Smooth muscle cell (in vitro differentiated cells): ENCODE measurements at regions not wholly inside any gene's neighbourhood (a gene's known extent, or its start where the extent isn't known, plus 50 kb on each side); places are given as distances from the start of the nearest gene placed in this dataset.

Source experiments
- DNase-seq: peaks from one replicate; lab custom pipeline; 2025; ENCODE audit not compliant: unreplicated experiment; lab: John Stamatoyannopoulos, UW
- H2AFZ ChIP-seq: fragments of 200-600 bp; sonication (generic); 2 replicates; pipeline ENCODE4 v1.6.0; 2016; ENCODE audit warnings: antibody characterized with exemption, low read depth, mild to moderate bottlenecking
- H3F3A ChIP-seq: fragments of 200-600 bp; sonication (generic); 2 replicates; pipeline ENCODE4 v1.6.0; 2017; ENCODE audit warnings: antibody characterized with exemption, low read depth
- H3K27ac ChIP-seq: fragments of 200-600 bp; sonication (generic); 2 replicates; pipeline ENCODE4 v1.5.1; 2016; ENCODE audit warnings: low read depth, mild to moderate bottlenecking
- H3K27me3 ChIP-seq: fragments of 200-600 bp; sonication (generic); 2 replicates; pipeline ENCODE4 v1.6.1; 2016; ENCODE audit warnings: low read depth, mild to moderate bottlenecking
- H3K36me3 ChIP-seq: fragments of 200-600 bp; sonication (generic); 2 replicates; pipeline ENCODE4 v1.5.1; 2016; ENCODE audit warnings: low read depth
- H3K4me1 ChIP-seq: fragments of 200-600 bp; sonication (generic); 2 replicates; pipeline ENCODE4 v1.5.1; 2016; ENCODE audit warnings: low read depth
- H3K4me2 ChIP-seq: fragments of 200-600 bp; sonication (generic); 2 replicates; pipeline ENCODE4 v1.6.0; 2016; ENCODE audit warnings: mild to moderate bottlenecking
- H3K4me3 ChIP-seq: fragments of 200-600 bp; sonication (generic); 2 replicates; pipeline ENCODE4 v1.5.1; 2016; ENCODE audit warnings: mild to moderate bottlenecking
- H3K79me2 ChIP-seq: fragments of 200-600 bp; sonication (generic); 2 replicates; pipeline ENCODE4 v1.6.0; 2016; ENCODE audit warnings: low read depth, mild to moderate bottlenecking
- H3K9ac ChIP-seq: fragments of 200-600 bp; sonication (generic); 2 replicates; pipeline ENCODE4 v1.6.0; 2016; ENCODE audit warnings: low read depth
- H3K9me3 ChIP-seq: fragments of 200-600 bp; sonication (generic); replicated peaks from 2 replicates; pipeline ENCODE4 v1.5.1; 2016; ENCODE audit warnings: low read depth
- H4K20me1 ChIP-seq: fragments of 200-600 bp; sonication (generic); 2 replicates; pipeline ENCODE4 v1.6.0; 2016; ENCODE audit warnings: low read depth
- WGBS: methylation state at CpG from one replicate; pipeline ENCODE4 v1.1.7; 2016; ENCODE audit warnings: low lambda C conversion rate; 5-methylcytosine and 5-hydroxymethylcytosine counted together
- TF ChIP-seq, protein P1 (sequence below): fragments of 200-600 bp; sonication (generic); IDR thresholded peaks from 2 replicates; pipeline ENCODE4 v1.5.1; 2017; ENCODE audit warnings: borderline replicate concordance, mild to moderate bottlenecking, antibody characterized with exemption; ENCODE audit not compliant: insufficient read depth, poor library complexity, severe bottlenecking

DNA sequence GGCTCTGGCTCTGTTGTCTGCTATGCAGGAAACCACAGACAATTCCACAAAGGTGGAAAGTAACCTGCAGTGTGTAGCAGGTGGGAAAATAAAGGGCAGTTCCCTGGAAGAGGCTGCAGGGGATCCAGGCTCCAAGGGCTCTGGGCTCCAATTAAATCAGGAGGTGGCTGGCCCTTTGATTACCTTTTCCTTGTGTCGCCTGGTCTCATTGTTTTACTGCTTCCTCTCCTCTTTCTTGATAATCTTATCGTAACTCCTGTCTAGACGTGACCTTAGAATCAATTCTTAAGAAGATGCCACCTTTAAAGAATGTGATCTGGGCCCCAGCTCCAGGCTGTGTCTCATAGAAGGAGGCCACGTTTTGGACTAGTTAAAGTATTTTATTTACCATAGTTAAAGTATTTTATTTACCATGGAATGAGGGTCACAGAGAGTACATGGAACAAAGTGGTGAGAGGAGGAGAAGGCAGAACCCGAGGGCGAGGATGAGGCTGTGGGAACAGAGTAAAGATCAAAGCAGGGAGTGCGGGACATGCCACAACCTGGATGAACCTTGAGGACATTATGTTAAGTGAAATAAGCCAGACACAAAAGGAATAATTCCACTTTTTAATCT lies 237.5 kb upstream of the STT3B start:
- Histone ChIP-seq H3K9ac (no peak overlapping the region), H4K20me1 (no peaks in the 10 kb centered on the region), H3K4me3 (no peak overlapping the region), H3K27me3 (no peaks in the 10 kb centered on the region), H3K79me2 (no peaks in the 10 kb centered on the region), H3K27ac (peak overlapping the region; percentile 10), H3K4me1 (peaks cover 25% of the 10 kb centered on the region), H3F3A (no peaks in the 10 kb centered on the region), H2AFZ (no peak overlapping the region), H3K4me2 (no peak overlapping the region), H3K36me3 (no peaks in the 10 kb centered on the region), H3K9me3 (no peaks in the 10 kb centered on the region)
- DNase-seq = no peak
- 64% methylated on average over 7 of the region's 7 CpGs for WGBS
- TF ChIP-seq, protein P1, sequence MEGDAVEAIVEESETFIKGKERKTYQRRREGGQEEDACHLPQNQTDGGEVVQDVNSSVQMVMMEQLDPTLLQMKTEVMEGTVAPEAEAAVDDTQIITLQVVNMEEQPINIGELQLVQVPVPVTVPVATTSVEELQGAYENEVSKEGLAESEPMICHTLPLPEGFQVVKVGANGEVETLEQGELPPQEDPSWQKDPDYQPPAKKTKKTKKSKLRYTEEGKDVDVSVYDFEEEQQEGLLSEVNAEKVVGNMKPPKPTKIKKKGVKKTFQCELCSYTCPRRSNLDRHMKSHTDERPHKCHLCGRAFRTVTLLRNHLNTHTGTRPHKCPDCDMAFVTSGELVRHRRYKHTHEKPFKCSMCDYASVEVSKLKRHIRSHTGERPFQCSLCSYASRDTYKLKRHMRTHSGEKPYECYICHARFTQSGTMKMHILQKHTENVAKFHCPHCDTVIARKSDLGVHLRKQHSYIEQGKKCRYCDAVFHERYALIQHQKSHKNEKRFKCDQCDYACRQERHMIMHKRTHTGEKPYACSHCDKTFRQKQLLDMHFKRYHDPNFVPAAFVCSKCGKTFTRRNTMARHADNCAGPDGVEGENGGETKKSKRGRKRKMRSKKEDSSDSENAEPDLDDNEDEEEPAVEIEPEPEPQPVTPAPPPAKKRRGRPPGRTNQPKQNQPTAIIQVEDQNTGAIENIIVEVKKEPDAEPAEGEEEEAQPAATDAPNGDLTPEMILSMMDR = no peak

DNA sequence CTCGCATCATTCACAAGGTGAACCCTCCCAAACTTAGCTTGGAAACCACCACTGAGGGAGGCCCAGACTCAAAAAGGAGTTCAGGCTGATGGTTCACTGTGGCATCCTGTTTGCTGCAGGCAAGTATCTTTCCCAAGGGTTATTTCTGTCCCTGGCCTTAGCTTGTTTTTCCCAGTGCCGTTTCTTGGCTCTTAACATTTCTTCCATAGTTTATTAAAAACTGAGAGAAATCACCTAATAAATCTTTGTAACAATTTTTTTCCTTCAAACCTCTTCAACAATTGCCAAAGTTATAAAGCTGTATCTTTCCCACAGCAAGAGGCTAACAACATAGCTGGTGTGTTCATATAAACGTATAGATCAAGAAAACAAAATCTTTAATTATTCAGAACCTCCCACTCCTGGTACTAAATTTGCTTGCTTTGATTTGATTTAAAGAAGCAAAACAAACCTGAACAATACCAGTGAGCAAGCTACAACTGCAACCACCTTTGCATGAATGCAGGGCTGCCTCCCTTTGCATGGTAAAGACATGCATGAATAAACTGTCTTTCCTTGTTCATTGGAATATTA lies 234.9 kb upstream of the STT3B start:
- no peak overlapping the region for H3K27ac ChIP-seq
- H3K4me2 ChIP-seq = no peak overlapping the region
- no peak for DNase-seq
- 96% methylated on average over 3 of the region's 3 CpGs for WGBS
- H3K79me2 ChIP-seq = no peaks in the 10 kb centered on the region
- TF ChIP-seq, protein P1 = no peak
- H3K36me3 ChIP-seq = no peaks in the 10 kb centered on the region
- H3K9ac ChIP-seq = no peak overlapping the region
- H2AFZ ChIP-seq = no peak overlapping the region
- no peaks in the 10 kb centered on the region for H3F3A ChIP-seq
- peaks cover 13% of the 10 kb centered on the region for H3K4me1 ChIP-seq
- no peaks in the 10 kb centered on the region for H3K27me3 ChIP-seq
- no peak overlapping the region for H3K4me3 ChIP-seq
- H3K9me3 ChIP-seq = no peaks in the 10 kb centered on the region
- no peaks in the 10 kb centered on the region for H4K20me1 ChIP-seq

DNA sequence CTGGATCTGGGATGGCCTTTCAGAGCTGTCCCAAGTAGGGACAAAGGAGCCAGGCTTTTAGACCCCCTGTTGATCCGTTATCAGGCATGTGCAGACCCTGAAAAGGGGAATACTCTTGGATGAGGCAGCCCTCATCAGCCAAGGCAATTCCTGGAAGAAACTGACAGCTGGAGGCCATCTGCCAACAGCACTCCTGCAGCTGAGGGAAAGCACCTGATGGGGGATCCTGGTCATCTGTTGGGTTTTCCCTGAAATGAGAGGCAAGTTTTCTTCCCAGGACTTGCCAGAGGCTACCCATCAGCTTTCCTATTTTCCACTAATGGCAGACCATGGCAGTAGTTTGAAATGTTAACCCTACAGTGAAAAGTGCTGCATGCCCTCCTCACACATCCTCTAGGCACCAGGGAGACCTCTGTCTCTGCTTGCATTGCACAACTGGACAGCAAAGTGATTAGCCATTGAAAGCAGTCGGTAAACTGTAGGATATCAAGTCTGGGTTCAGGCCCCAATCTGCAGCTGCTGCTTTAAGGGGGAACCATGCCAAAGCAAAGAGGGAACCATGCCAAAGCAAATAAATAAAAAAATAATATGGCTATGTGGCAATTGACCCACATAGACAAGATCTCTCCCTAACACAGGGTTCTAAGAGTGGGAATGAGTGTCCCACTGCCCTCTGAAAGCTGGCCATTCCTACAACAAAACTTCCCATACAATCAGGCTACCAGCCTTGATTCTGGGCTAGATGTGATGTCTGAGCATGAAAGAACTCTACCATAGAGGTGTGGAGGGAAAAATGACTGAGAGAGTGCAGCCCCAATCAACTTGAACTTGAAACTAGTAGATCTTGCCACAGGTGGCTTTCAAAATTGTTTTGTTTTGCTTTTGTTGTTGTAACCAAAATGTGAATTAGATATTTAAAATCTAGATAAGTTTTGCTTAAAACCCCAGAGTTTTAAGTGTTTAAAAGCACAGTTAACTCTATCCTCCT lies 232.0 kb upstream of the STT3B start:
- Histone ChIP-seq H3K9ac (no peak overlapping the region), H2AFZ (no peak overlapping the region), H3K79me2 (no peaks in the 10 kb centered on the region), H3K36me3 (no peaks in the 10 kb centered on the region), H3K27me3 (no peaks in the 10 kb centered on the region), H3K9me3 (no peaks in the 10 kb centered on the region), H3K27ac (no peak overlapping the region), H3F3A (no peaks in the 10 kb centered on the region), H3K4me2 (no peak overlapping the region), H3K4me1 (no peaks in the 10 kb centered on the region), H4K20me1 (no peaks in the 10 kb centered on the region), H3K4me3 (no peak overlapping the region)
- no peak for DNase-seq
- TF ChIP-seq, protein P1 = no peak
- 97% methylated on average over 2 of the region's 2 CpGs for WGBS
